Body of pancreas (tissue), 4 donors: ENCODE measurements at regions not wholly inside any gene's neighbourhood (a gene's known extent, or its start where the extent isn't known, plus 50 kb on each side); places are given as distances from the start of the nearest gene placed in this dataset.

Source experiments
- ATAC-seq: fragments of 150-250 bp; one replicate; pipeline ENCODE4 v1.9.1; 2016
- DNase-seq, 4 donors: peaks; one replicate each; pipeline ENCODE4 v3.0.0-alpha.2; 2019
- H3K27ac ChIP-seq, 4 donors: fragments of 200-600 bp; sonication (generic); 1 replicate in 3 of 4; 2 replicates in 1 of 4; pipeline versions ENCODE4 v1.5.1 to v1.6.1; 2016 to 2019; ENCODE audit warnings: mild to moderate bottlenecking in 1 of 4, mixed read lengths in 1 of 4, moderate library complexity in 1 of 4
- H3K27me3 ChIP-seq, 2 donors: fragments of 200-600 bp; sonication (generic); one replicate each; pipeline ENCODE4 v1.6.0; 2016; ENCODE audit warnings: mild to moderate bottlenecking in 1 of 2
- H3K36me3 ChIP-seq, 2 donors: fragments of 200-600 bp; sonication (generic); replicated peaks in 1 of 2; 2 replicates each; pipeline ENCODE4 v1.5.1; 2016; ENCODE audit warnings: low read depth in 2 of 2; ENCODE audit not compliant: insufficient read depth in 1 of 2
- H3K4me1 ChIP-seq: fragments of 200-600 bp; sonication (generic); one replicate; pipeline ENCODE4 v1.6.0; 2016
- H3K4me3 ChIP-seq, 2 donors: fragments of 200-600 bp; sonication (generic); 1 replicate in 1 of 2; 2 replicates in 1 of 2; pipeline ENCODE4 v1.5.1; 2016 to 2019
- H3K9me3 ChIP-seq, 3 donors: fragments of 200-600 bp; sonication (generic); 1 replicate in 2 of 3; 2 replicates in 1 of 3; pipeline ENCODE4 v1.5.1; 2016
- CTCF ChIP-seq, 7 experiments: fragments of 450-650 bp in 4 of 7; fragments of 200-600 bp in 3 of 7; sonication (generic) in 3 of 7; IDR thresholded peaks; one replicate each; pipeline ENCODE4 v1.5.1; 2016 to 2019; ENCODE audit warnings: antibody characterized with exemption in 7 of 7
- POLR2A ChIP-seq, 3 donors: fragments of 450-650 bp; IDR thresholded peaks; one replicate each; pipeline ENCODE4 v1.6.1; 2016; ENCODE audit warnings: antibody characterized with exemption in 3 of 3, mild to moderate bottlenecking in 2 of 3
- WGBS, 2 donors: methylation state at CpG; one replicate each; pipeline ENCODE4 v1.1.5; 2017; 5-methylcytosine and 5-hydroxymethylcytosine counted together
- intact Hi-C: fragments of 100-400 bp; cut with DNase I; formaldehyde crosslinking; loops from one replicate; pipeline ENCODE4 v1.15.1; 2023

- no peak overlapping the region for H3K27ac ChIP-seq
- TF ChIP-seq POLR2A (IDR thresholded peaks at IDR 0.05), result no peak
- no peak for TF ChIP-seq CTCF (IDR thresholded peaks at IDR 0.05)
- no peak overlapping the region for H3K4me3 ChIP-seq
- ATAC-seq, result no peak
- H3K36me3 ChIP-seq, result no peaks in the 10 kb centered on the region
- H3K4me1 ChIP-seq, result no peaks in the 10 kb centered on the region
- H3K9me3 ChIP-seq, result no peaks in the 10 kb centered on the region
- no peaks in the 10 kb centered on the region for H3K27me3 ChIP-seq
- DNase-seq, result no peak
- 67 to 87% methylated on average over 1 of the region's 1 CpG for WGBS, 2 donors
- intact Hi-C loops, result no loop called here
These were observed 1349.5 kb downstream of the ADGRL3 start for GRCh38 chr4:62549601-62550000.

- no peaks in the 10 kb centered on the region for H3K27me3 ChIP-seq
- no peak overlapping the region for H3K4me3 ChIP-seq
- DNase-seq, result no peak
- no peaks in the 10 kb centered on the region for H3K4me1 ChIP-seq
- H3K27ac ChIP-seq, result no peak overlapping the region
- no peak for ATAC-seq
- no peaks in the 10 kb centered on the region for H3K9me3 ChIP-seq
- H3K36me3 ChIP-seq, result no peaks in the 10 kb centered on the region
- TF ChIP-seq CTCF (IDR thresholded peaks at IDR 0.05), result no peak
- TF ChIP-seq POLR2A (IDR thresholded peaks at IDR 0.05), result no peak
- intact Hi-C loops, result no loop called here
These were observed 1348.6 kb downstream of the ADGRL3 start for GRCh38 chr4:62548765-62549164.

- TF ChIP-seq CTCF (IDR thresholded peaks at IDR 0.05), result no peak
- TF ChIP-seq POLR2A (IDR thresholded peaks at IDR 0.05), result no peak
- Histone ChIP-seq H3K27me3 (no peaks in the 10 kb centered on the region), H3K4me3 (no peak overlapping the region), H3K27ac (no peak overlapping the region), H3K36me3 (no peaks in the 10 kb centered on the region), H3K4me1 (no peaks in the 10 kb centered on the region), H3K9me3 (no peaks in the 10 kb centered on the region)
- intact Hi-C loops, result no loop called here
- DNase-seq (no peak), ATAC-seq (no peak)
- WGBS, 2 donors, result 45% methylated on average over 13 of the region's 13 CpGs
These were observed 1348.0 kb downstream of the ADGRL3 start for GRCh38 chr4:62548108-62548524.

GRCh38 chr4:62544428-62544827 is 1344.3 kb downstream of the ADGRL3 start:
- Histone ChIP-seq H3K9me3 (no peaks in the 10 kb centered on the region), H3K27ac (no peak overlapping the region), H3K27me3 (no peaks in the 10 kb centered on the region), H3K4me1 (no peaks in the 10 kb centered on the region), H3K36me3 (no peaks in the 10 kb centered on the region), H3K4me3 (no peak overlapping the region)
- DNase-seq (no peak), ATAC-seq (no peak)
- 45 to 48% methylated on average over 3 of the region's 3 CpGs for WGBS, 2 donors
- intact Hi-C loops, result no loop called here
- no peak for TF ChIP-seq POLR2A (IDR thresholded peaks at IDR 0.05)
- TF ChIP-seq CTCF (IDR thresholded peaks at IDR 0.05), result no peak

- no peak for ATAC-seq
- peaks cover 0 to 4% (median 0%) of the 10 kb centered on the region in 3 donors for H3K9me3 ChIP-seq
These were observed 1342.9 kb downstream of the ADGRL3 start for GRCh38 chr4:62543002-62543401.

More at GRCh38 chr4:62543002-62543401, 1342.9 kb downstream of the ADGRL3 start:
- WGBS, 2 donors, result 78 to 82% methylated on average over 2 of the region's 2 CpGs
- intact Hi-C loops, result no loop called here
- TF ChIP-seq CTCF (IDR thresholded peaks at IDR 0.05) (no peak), POLR2A (IDR thresholded peaks at IDR 0.05) (no peak)
- H3K27ac ChIP-seq, result no peak overlapping the region
- DNase-seq, result no peak
- no peak overlapping the region for H3K4me3 ChIP-seq
- H3K4me1 ChIP-seq, result no peaks in the 10 kb centered on the region
- H3K36me3 ChIP-seq, result no peaks in the 10 kb centered on the region
- no peaks in the 10 kb centered on the region for H3K27me3 ChIP-seq
